ENCODE measurements at regions not wholly inside any gene's neighbourhood (a gene's known extent, or its start where the extent isn't known, plus 50 kb on each side); places are given as distances from the start of the nearest gene placed in this dataset.
"Not testable (repeated sequence)": the region's sequence is repeated elsewhere in the genome, so short reads cannot be mapped to it uniquely, and the experiment has no call there.

DNA sequence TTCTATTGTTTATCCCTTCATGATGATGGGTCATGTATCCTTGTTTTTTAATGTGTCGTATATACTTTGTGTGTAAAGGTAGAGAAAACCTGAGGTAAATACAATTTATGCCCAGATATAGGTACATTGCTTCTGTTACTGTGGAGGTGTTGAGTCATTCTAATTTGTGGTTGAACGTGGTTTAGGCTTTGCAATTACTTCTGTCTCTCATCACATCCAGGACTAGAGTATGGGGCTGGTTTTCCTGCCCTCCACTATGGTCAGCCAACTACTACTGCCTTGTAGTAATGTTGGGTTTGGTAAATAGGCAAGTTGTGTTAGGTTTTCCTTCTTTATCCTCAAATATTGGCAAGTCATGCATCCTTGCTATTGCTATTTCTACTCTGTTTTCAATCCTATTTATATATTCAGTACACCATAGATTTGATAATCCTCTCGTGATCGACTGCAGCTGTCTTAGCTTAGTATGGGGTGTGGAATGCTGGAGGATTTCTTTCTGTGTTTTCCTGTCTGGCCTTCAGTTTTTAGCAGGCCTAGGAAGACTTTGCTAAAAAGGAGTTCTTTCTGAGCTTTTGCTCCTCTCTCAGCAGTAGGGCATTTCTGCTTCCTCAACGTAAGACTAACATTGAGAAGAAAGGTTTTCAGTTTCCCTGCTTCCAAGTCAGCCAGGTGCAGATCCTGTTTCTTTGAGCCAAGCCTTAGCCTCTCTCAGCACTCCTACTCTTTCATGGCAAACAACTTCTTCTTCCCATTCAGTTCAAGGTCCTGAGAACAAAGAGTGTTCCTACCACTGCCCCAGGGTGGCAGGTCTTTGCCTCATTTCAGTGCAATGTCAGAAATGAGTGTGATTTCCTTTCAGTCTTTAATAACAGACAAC is 844.4 kb upstream of the CDH18 start:
- DNase-seq (ENCODE audit: low read depth): no peak

- DNase-seq (ENCODE audit: low read depth): not testable (repeated sequence)
These were observed 838.0 kb upstream of the CDH18 start for GRCh38 chr5:20825951-20826350.

DNA sequence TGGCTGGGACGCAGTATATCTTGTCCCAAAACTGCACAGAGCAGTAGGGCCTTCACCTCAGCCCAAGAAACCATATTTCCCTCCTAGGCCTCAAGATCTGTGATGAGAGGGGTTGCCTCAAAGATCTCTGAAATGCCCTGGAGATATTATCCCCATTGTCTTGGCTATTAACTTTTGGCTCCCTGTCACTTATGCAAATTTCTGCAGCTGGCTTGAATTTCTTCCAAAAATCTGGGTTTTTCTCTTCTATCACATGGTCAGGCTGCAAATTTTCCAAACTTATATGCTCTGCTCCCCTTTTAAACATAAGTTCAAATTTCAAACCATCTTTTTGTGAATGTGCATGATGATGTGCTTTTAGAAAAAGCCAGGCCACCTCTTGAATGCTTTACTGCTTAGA is 809.2 kb upstream of the CDH18 start:
- DNase-seq (ENCODE audit: low read depth): not testable (repeated sequence)

DNA sequence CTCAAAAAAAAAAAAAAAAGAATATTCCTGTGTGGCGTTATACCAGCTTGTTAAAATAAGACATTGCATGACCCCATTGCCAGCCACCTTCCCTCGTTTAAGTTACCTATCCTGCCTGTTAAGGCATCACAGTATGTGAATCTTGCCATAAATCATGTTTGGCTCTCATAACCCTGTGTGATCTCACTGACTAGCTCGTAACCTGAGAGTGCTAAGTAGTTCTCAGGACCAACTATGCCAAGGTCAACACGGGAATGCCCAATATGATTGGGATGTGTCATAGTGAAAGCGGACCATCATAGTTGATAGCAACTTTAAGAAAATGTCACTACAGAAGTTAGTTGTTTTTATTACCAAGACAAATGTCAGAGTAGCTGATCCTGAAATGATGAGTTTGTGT is 796.8 kb upstream of the CDH18 start:
- not testable (repeated sequence) for DNase-seq (ENCODE audit: low read depth)

GRCh38 chr5:20783484-20783883 is 795.5 kb upstream of the CDH18 start:
- DNase-seq (ENCODE audit: low read depth): not testable (repeated sequence)

- DNase-seq (ENCODE audit: low read depth): not testable (repeated sequence)
These were observed 783.3 kb upstream of the CDH18 start for GRCh38 chr5:20771338-20771737.

DNA sequence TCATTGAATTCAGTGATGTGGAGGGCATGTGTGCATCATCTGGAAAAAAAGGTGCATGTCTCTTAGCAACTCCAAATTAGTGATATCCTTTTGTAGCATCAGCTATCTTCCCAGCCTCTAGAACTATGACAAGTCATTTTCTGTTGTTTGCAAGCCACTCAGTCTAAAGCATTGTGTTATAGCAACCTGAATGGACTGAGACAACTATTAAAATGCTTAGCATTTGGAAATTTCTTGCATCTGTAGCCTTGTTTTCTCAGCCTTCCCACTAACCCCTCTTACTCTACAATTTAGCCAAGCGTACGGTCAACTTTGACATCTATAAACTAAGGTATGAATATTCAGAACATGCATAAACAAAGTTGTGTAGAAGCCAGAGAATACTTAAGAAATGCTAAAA is 777.1 kb upstream of the CDH18 start:
- DNase-seq (ENCODE audit: low read depth): not testable (repeated sequence)

GRCh38 chr5:20759459-20759858 is 771.5 kb upstream of the CDH18 start:
- DNase-seq (ENCODE audit: low read depth): not testable (repeated sequence)

GRCh38 chr5:20752179-20752578 is 764.2 kb upstream of the CDH18 start:
- not testable (repeated sequence) for DNase-seq (ENCODE audit: low read depth)

DNA sequence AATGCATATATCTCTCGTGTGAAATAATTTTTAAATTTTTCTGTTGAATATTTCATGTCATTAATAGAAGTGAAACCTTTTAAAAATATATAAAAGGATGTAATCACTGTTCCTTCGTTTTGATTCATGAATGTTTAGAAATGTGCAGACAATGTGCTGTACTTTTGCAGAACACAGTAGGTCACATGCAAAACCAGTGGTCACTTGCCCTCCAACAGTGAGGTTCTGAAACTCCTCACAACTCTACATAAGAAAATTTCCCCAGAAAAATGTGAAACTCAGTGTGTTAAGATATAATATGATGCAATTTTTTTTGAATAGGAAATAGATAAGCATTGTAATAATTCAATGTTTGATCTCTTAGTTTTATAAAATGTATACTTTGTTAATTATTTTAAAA is 747.7 kb upstream of the CDH18 start:
- DNase-seq (ENCODE audit: low read depth): not testable (repeated sequence)

- DNase-seq (ENCODE audit: low read depth): not testable (repeated sequence)
These were observed 744.2 kb upstream of the CDH18 start for GRCh38 chr5:20732223-20732622.

- not testable (repeated sequence) for DNase-seq (ENCODE audit: low read depth)
These were observed 733.3 kb upstream of the CDH18 start for GRCh38 chr5:20721286-20721685.

- not testable (repeated sequence) for DNase-seq (ENCODE audit: low read depth)
These were observed 723.6 kb upstream of the CDH18 start for GRCh38 chr5:20711520-20712155.

GRCh38 chr5:20707634-20708033 is 719.6 kb upstream of the CDH18 start:
- not testable (repeated sequence) for DNase-seq (ENCODE audit: low read depth)

DNA sequence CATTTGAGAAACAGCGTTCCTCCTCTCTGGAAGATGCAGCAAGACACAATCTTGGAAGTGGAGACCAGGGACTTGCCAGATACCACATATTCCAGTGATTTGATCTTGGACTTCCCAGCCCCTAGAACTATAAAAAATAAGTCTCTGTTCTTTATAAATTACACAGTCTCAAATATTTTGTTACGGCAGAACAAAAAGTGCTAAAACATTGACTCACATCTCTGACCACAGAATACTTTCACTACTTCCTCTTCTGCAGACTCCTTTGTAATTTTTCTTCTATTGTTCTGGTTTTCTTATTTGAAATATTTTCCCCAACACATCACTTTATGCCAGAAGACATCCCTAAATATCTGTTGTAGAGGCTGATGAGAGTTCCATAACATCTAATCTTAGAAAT is 706.1 kb upstream of the CDH18 start:
- no peak for DNase-seq (ENCODE audit: low read depth)

DNA sequence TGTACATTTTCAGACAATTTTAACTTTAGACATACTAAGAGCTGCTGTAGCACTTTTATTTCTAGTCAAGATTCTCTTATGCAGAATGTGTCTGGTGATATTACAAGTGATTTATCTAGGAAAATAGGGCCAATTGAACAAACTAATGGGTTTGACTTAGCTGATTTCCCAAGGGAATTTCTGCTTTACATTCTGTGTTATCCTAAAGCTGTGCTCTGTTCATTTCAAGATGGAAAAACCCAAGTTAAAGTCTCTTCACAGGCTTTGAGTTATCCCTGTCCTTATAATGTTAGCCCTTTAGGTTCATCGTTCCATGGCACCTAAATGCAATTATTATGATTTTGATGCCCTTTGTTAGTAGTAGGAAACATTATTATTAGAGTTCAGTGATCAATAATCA is 704.9 kb upstream of the CDH18 start:
- DNase-seq (ENCODE audit: low read depth): no peak

GRCh38 chr5:20683241-20683940 is 695.4 kb upstream of the CDH18 start:
- DNase-seq (ENCODE audit: low read depth): no peak

DNA sequence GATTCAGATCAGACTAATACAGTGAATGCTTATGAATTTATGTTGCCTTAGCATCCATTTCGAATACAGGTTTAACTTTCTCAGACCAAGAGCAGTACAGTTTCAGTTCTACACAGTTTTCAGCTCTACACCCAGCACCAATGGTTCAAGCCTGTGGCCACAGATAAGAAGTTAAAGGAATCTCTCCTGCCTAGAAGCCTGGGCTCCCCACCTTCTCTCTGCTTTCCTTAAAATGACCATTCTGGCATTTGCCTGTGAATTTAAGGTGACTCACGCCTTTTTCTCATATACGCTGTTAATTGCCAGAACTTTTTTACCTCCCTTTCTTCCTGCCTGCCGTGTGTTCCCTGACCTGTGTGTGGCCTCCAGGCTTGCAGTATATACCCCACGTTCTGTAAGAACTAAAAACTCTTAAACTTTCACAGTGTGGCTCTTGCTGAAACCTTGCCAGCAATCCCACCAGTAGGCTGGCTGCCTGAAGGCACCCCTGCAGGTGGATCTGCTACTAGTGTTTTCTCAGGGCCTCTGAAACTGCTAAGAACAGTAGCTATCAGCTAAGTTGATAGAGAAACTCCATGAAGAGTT is 692.8 kb upstream of the CDH18 start:
- peak; percentile 65 for DNase-seq (ENCODE audit: low read depth)

DNA sequence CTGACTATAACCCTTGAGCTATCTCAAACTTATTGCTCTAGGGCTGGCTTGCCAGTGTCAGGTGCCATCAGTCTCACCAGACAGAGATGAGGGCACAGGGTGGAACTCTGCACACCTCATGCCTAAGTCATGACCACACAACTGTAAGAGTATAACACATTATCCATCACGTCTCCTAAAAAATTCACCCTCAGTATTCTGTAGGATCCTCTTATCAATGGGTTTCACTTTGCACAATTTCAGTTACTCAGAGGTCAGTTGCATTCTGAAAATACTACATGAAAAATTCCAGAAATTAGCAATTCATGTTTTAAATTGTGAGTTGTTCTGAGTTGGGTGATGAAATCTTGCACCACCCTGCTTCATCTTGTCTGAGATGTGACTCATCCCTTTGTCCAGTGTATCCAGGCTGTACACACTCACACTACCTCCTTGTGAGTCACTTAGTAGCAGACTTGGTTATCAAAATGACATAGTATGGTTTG is 690.9 kb upstream of the CDH18 start:
- DNase-seq (ENCODE audit: low read depth): peak; percentile 89

GRCh38 chr5:20678386-20678785 is 690.4 kb upstream of the CDH18 start:
- no peak for DNase-seq (ENCODE audit: low read depth)

DNA sequence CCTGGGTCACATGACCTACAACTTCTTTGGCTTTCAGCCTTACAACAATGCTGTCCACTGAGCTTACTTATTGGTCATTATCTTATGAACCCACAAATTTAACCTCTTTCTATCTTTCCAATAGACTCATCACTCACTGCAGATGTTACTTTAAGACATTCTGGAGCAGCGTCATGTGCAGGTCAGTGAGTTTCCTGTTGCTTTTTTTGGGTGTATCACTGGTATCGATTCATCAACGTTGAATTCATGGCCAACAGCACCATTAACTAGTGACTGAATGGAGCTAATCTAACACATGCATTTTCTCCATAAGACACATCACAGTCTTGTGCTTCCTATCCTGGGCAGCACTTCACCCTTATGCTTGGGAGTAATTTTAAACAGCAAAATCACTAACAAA is 672.6 kb upstream of the CDH18 start:
- no peak for DNase-seq (ENCODE audit: low read depth)

GRCh38 chr5:20656262-20656661 is 668.3 kb upstream of the CDH18 start:
- DNase-seq (ENCODE audit: low read depth): no peak

All from Daoy (cell line).